SU-DHL-6 (cell line): ENCODE measurements at regions not wholly inside any gene's neighbourhood (a gene's known extent, or its start where the extent isn't known, plus 50 kb on each side); places are given as distances from the start of the nearest gene placed in this dataset.

ENCODE experiments used
- H2AFZ ChIP-seq: fragments of 200-600 bp; sonication (generic); 2 replicates; pipeline ENCODE4 v1.6.1; 2014; ENCODE audit warnings: low read depth, mild to moderate bottlenecking, moderate library complexity, mixed read lengths, antibody characterized with exemption, low read length; ENCODE audit not compliant: severe bottlenecking
- H3F3A ChIP-seq: fragments of 200-600 bp; shearing (Covaris generic); 2 replicates; pipeline ENCODE4 v1.6.0; 2016; ENCODE audit warnings: antibody characterized with exemption, mild to moderate bottlenecking; ENCODE audit not compliant: insufficient read depth
- H3K27ac ChIP-seq: fragments of 200-600 bp; sonication (generic); 2 replicates; pipeline ENCODE4 v1.5.1; 2016; ENCODE audit warnings: low read depth, mild to moderate bottlenecking, low read length, moderate library complexity, mixed read lengths
- H3K27me3 ChIP-seq: fragments of 200-600 bp; sonication (generic), shearing (Covaris generic); 2 replicates; pipeline ENCODE4 v1.6.0; 2014; ENCODE audit warnings: mild to moderate bottlenecking, low read length
- H3K36me3 ChIP-seq: fragments of 200-600 bp; sonication (generic); 2 replicates; pipeline ENCODE4 v1.6.1; 2014; ENCODE audit warnings: mild to moderate bottlenecking, low read length, mixed read lengths
- H3K4me2 ChIP-seq: fragments of 300-600, 200-600 bp; shearing (Covaris generic), sonication (generic); 2 replicates; pipeline ENCODE4 v1.6.0; 2014; ENCODE audit warnings: low read length, low read depth, mild to moderate bottlenecking; ENCODE audit not compliant: poor library complexity, severe bottlenecking
- H3K4me3 ChIP-seq: fragments of 200-600 bp; sonication (generic); 2 replicates; pipeline ENCODE4 v1.5.1; 2014; ENCODE audit warnings: antibody characterized with exemption, low read length, mild to moderate bottlenecking, mixed read lengths; ENCODE audit not compliant: insufficient read depth, poor library complexity, severe bottlenecking
- H3K79me2 ChIP-seq: fragments of 200-600 bp; sonication (generic); 2 replicates; pipeline ENCODE4 v1.6.1; 2014; ENCODE audit warnings: mild to moderate bottlenecking, low read length, moderate library complexity; ENCODE audit not compliant: insufficient read depth
- H3K9ac ChIP-seq: fragments of 200-600 bp; sonication (generic); 2 replicates; pipeline ENCODE4 v1.7.0; 2014; ENCODE audit warnings: mild to moderate bottlenecking, low read length
- H3K9me2 ChIP-seq: fragments of 200-600 bp; sonication (generic); replicated peaks from 2 replicates; pipeline ENCODE4 v1.6.1; 2014; ENCODE audit warnings: low read length; ENCODE audit not compliant: insufficient read depth
- H3K9me3 ChIP-seq: fragments of 200-600 bp; sonication (generic); 2 replicates; pipeline ENCODE4 v1.6.1; 2014; ENCODE audit warnings: low read length, mixed read lengths; ENCODE audit not compliant: insufficient read depth
- H4K20me1 ChIP-seq: fragments of 200-600 bp; sonication (generic); 2 replicates; pipeline ENCODE4 v1.6.1; 2014; ENCODE audit warnings: low read depth, mild to moderate bottlenecking, antibody characterized with exemption, low read length, moderate library complexity, mixed read lengths
- EZH2phosphoT487 ChIP-seq: fragments of 200-600 bp; sonication (generic), shearing (Covaris generic); conservative IDR thresholded peaks from 2 replicates; pipeline ENCODE4 v1.6.1; 2018; ENCODE audit warnings: mild to moderate bottlenecking, antibody characterized with exemption, low read length, moderate library complexity, mixed read lengths
- TF ChIP-seq, protein P1 (sequence below): fragments of 200-600 bp; sonication (generic); IDR thresholded peaks from one replicate; pipeline ENCODE4 v1.5.1; 2017; ENCODE audit warnings: antibody characterized with exemption, mild to moderate bottlenecking, low read length, moderate library complexity; ENCODE audit not compliant: insufficient read depth, poor library complexity, severe bottlenecking

DNA sequence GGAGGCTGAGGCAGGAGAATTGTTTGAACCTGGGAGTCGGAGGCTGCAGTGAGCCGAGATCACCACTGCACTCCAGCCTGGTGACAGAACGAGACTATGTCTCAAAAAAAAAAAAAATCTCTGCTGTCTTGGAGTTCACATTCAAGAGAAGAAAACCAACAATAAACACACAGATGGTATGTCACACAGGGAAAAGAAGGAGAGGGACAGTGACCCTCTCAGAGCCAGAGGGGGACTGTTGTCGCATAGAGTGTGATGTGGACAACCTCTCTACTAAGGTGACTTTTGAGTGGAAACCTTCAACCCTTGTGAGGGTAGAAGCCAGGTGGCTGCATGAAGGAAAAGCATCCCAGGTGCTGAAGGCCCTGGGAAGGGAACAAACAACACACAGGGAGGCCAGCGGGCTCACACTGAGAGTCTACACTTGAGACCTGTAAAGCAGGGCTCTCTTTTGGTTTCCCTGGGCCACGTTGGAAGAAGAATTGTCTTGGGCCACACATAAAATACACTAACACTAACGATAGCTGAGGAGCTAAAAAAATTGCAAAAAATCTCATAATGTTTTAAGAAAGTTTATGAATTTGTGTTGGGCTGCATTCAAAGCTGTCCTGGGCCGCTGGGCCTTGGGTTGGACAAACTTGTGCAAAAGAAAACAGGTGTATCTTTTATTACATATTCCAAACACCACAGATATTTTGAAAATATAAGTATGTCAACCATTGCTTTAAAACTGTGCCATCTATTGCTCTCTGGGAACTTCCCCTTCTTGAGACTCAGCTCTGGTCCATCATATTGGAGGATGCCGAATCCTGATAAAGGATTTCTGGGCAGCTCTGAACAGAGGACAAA lies 136.0 kb downstream of the DDX1 start:
- H3K27me3 ChIP-seq: 0 out of 2 replicates have a peak, but pooled peaks cover 2% of the 10 kb centered on the region
- TF ChIP-seq EZH2phosphoT487: no peak
- TF ChIP-seq, protein P1, sequence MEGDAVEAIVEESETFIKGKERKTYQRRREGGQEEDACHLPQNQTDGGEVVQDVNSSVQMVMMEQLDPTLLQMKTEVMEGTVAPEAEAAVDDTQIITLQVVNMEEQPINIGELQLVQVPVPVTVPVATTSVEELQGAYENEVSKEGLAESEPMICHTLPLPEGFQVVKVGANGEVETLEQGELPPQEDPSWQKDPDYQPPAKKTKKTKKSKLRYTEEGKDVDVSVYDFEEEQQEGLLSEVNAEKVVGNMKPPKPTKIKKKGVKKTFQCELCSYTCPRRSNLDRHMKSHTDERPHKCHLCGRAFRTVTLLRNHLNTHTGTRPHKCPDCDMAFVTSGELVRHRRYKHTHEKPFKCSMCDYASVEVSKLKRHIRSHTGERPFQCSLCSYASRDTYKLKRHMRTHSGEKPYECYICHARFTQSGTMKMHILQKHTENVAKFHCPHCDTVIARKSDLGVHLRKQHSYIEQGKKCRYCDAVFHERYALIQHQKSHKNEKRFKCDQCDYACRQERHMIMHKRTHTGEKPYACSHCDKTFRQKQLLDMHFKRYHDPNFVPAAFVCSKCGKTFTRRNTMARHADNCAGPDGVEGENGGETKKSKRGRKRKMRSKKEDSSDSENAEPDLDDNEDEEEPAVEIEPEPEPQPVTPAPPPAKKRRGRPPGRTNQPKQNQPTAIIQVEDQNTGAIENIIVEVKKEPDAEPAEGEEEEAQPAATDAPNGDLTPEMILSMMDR: no peak
- no peaks in the 10 kb centered on the region for H3K36me3 ChIP-seq
- no peak overlapping the region for H3K9ac ChIP-seq
- no peaks in the 10 kb centered on the region for H4K20me1 ChIP-seq
- no peaks in the 10 kb centered on the region for H3F3A ChIP-seq
- no peaks in the 10 kb centered on the region for H3K9me3 ChIP-seq
- H3K79me2 ChIP-seq: no peaks in the 10 kb centered on the region
- no peak overlapping the region for H2AFZ ChIP-seq
- H3K4me3 ChIP-seq: no peak overlapping the region
- H3K9me2 ChIP-seq: no peaks in the 10 kb centered on the region
- H3K4me2 ChIP-seq: no peak overlapping the region
- H3K27ac ChIP-seq: no peak overlapping the region

DNA sequence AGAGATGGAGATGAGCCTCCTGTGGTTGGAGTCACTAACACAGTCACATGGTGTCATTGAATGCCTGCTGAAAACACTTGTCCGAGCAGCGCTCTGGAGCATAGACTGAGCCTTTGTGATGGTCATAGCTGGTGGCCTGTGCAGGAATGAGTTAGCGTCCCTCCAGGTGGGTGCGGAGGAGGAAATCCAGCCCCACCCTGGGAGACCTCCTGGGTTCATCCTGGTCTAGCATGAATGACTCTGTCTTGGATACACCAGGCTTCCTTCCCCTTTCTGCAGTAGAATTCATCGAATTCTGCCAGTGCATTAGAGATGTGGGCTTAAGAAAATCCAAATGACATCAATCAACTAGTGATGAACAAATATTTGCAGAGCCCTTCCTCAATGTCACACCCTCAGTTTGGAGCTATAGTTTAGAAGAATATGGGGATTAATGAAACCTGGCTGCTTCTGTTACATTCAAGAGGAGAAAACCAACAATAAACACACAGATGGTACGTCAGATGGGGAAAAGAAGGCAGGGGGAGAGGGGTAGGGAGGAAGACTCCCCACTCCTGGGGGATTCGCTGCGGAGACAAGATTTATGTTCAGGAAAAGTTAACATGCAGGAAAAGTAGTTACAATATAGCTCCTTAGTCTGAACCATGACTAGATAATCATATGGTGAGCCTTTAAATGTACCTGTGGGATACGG lies 136.7 kb downstream of the DDX1 start:
- no peak overlapping the region for H3K4me2 ChIP-seq
- no peaks in the 10 kb centered on the region for H3K9me2 ChIP-seq
- TF ChIP-seq, protein P1: no peak
- no peak overlapping the region for H3K4me3 ChIP-seq
- H3K9ac ChIP-seq: no peak overlapping the region
- H3K9me3 ChIP-seq: no peaks in the 10 kb centered on the region
- H3K27me3 ChIP-seq: 0 out of 2 replicates have a peak, but pooled peaks cover 2% of the 10 kb centered on the region
- H2AFZ ChIP-seq: no peak overlapping the region
- no peaks in the 10 kb centered on the region for H3F3A ChIP-seq
- no peak overlapping the region for H3K27ac ChIP-seq
- H4K20me1 ChIP-seq: no peaks in the 10 kb centered on the region
- H3K79me2 ChIP-seq: no peaks in the 10 kb centered on the region
- no peaks in the 10 kb centered on the region for H3K36me3 ChIP-seq

DNA sequence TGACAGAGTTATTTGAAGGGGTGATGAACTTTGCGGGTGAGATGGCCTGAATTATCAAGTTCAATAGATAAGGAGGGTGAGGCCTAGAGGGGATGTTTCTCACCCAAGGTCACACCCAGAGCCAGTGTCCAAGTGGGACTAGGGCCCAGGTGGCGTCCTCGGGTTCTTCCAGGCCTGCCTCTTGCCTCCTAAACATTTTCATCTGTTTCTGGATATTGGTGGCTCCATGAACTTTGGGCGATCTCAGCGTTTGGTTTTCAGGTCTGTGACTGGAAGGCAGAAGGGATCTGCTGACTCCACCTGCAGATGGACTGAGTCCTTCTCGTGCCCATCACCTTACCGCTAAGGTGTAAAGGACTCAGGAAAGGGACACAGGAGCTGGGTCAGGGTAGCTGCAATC lies 137.3 kb downstream of the DDX1 start:
- H3K4me2 ChIP-seq: no peak overlapping the region
- no peaks in the 10 kb centered on the region for H3K36me3 ChIP-seq
- H3K9ac ChIP-seq: no peak overlapping the region
- H3K27ac ChIP-seq: no peak overlapping the region
- H2AFZ ChIP-seq: no peak overlapping the region
- 0 out of 2 replicates have a peak, but pooled peaks cover 2% of the 10 kb centered on the region for H3K27me3 ChIP-seq
- H3K4me3 ChIP-seq: no peak overlapping the region
- no peaks in the 10 kb centered on the region for H4K20me1 ChIP-seq
- H3K9me2 ChIP-seq: no peaks in the 10 kb centered on the region
- H3F3A ChIP-seq: no peaks in the 10 kb centered on the region
- no peaks in the 10 kb centered on the region for H3K79me2 ChIP-seq
- H3K9me3 ChIP-seq: no peaks in the 10 kb centered on the region
- no peak for TF ChIP-seq EZH2phosphoT487
- TF ChIP-seq, protein P1: no peak
